ENCODE measurements at regions not wholly inside any gene's neighbourhood (a gene's known extent, or its start where the extent isn't known, plus 50 kb on each side); places are given as distances from the start of the nearest gene placed in this dataset.
A peak's percentile ranks its signal among the peaks of the same experiment; 100 is the strongest.

DNA sequence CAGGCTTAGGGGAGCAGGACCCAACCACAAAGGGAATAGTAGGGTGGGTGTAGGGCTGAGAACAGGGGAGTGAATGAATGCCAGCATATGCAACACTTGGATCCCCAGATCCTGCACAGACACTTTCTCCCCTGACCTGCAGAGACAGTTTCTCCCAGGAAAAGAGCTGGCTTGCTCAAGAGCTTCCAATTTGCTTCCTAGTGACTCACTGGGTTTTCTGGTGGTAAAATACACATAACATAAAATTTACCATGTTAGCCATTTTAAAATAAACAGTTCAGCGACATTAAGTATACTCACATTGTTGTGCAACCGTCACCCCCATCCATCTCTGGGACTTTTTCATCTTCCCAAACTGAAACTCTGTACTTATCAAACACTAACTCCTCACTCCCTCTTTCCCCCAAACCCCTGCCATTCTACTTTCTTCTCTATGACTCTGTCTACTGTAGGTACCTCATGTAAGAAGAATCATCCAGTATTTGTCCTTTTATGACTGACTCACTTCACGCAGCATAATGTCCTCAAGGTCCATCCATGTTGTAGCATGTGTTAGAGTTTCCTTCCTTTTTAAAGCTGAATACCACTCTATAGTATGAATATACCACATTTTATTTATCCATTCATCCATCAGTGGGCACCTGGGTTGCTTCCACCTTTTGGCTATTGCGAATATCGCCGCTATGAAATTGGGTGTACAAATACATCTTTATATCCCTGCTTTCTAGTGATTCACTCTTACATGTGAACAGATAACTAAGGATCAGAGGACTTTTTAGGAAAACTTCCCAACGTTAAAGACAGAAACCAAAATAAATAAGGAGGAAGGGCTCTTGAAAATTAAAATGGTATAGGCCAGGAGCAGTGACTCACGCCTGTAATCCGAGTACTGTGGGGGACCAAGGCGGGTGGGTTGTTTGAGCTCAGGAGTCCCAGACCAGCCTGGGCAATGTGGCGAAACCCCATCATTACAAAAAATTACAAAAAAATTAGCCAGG is 95.6 kb upstream of the TJP1 start:
- peaks cover 4% of the 10 kb centered on the region for H3K4me1 ChIP-seq
- no peak overlapping the region for H3K27ac ChIP-seq
- no peak for DNase-seq
- intact Hi-C loops (cut with DNase I; ENCODE audit: low total_unique reads) = no loop called here
- no peaks in the 10 kb centered on the region for H3K9me3 ChIP-seq
- WGBS, 2 donors = 84 to 94% methylated on average over 11 of the region's 11 CpGs
- H3K4me3 ChIP-seq = no peak overlapping the region
- no peaks in the 10 kb centered on the region for H3K27me3 ChIP-seq
- no peaks in the 10 kb centered on the region for H3K36me3 ChIP-seq (ENCODE audit: low read depth, missing control alignments)
- no peak for TF ChIP-seq POLR2A (IDR thresholded peaks at IDR 0.05)
- TF ChIP-seq, protein P1, sequence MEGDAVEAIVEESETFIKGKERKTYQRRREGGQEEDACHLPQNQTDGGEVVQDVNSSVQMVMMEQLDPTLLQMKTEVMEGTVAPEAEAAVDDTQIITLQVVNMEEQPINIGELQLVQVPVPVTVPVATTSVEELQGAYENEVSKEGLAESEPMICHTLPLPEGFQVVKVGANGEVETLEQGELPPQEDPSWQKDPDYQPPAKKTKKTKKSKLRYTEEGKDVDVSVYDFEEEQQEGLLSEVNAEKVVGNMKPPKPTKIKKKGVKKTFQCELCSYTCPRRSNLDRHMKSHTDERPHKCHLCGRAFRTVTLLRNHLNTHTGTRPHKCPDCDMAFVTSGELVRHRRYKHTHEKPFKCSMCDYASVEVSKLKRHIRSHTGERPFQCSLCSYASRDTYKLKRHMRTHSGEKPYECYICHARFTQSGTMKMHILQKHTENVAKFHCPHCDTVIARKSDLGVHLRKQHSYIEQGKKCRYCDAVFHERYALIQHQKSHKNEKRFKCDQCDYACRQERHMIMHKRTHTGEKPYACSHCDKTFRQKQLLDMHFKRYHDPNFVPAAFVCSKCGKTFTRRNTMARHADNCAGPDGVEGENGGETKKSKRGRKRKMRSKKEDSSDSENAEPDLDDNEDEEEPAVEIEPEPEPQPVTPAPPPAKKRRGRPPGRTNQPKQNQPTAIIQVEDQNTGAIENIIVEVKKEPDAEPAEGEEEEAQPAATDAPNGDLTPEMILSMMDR (IDR thresholded peaks at IDR 0.05) = no peak

DNA sequence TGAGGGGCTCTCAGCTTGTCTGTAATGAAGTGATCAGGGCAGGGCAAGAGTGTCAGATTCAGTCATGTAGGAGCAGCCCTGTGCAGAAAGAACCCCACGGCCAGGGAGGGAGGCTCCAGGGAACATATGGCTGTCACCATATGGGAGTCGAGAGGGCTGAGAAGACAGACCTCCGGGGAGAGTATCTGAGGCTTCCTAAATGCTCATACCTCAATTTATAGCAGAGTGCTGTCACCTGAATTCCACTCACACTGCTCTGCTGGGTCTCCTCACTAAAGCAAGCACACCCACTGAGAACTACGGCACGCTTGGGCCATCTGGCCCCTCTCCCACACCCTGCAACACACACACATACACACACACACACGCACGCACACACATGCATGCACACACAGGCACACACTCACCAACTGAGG is 92.3 kb upstream of the TJP1 start:
- no peak for TF ChIP-seq POLR2A (IDR thresholded peaks at IDR 0.05)
- TF ChIP-seq, protein P1 (IDR thresholded peaks at IDR 0.05) = no peak
- H3K27ac ChIP-seq = peak overlapping the region in 1 of 2 donors; percentile 54
- H3K4me1 ChIP-seq = peaks cover 11% of the 10 kb centered on the region
- intact Hi-C loops (cut with DNase I; ENCODE audit: low total_unique reads) = no loop called here
- no peak for DNase-seq
- no peaks in the 10 kb centered on the region for H3K36me3 ChIP-seq (ENCODE audit: low read depth, missing control alignments)
- H3K27me3 ChIP-seq = no peaks in the 10 kb centered on the region
- no peak overlapping the region for H3K4me3 ChIP-seq
- whole genome bisulfite sequencing, 2 donors = 77 to 78% methylated on average over 7 of the region's 7 CpGs
- no peaks in the 10 kb centered on the region for H3K9me3 ChIP-seq

DNA sequence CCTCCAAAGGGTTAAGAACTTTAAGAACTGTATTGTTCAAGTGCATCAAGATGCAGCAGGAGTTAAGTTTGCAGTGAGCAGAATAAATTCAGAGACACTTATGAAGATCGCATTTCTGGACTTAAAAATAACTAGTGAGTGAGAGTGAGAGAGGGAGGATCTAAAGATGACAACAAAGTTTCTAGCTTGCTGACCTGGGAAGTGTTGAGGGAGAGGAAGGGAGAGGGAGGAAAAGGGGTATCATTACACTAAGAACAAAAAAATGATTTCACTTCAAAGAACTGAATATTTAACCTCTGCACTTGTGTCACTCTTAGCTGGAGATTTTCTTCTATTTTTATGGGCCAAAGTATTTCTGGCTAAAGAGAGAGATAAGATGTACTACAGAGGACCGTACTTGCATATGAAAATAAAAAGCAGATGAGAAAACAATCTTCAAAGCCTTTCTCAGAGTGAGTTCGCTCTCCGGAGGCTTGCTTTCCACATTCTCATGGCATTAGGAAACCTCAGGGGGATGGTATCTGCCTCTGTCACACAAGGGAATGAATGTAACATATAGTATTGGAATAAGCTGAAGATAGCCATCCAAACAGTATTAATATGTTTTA is 91.4 kb upstream of the TJP1 start:
- intact Hi-C loops (cut with DNase I; ENCODE audit: low total_unique reads) = no loop called here
- 26 to 42% methylated on average over 4 of the region's 4 CpGs for WGBS, 2 donors
- Histone ChIP-seq H3K36me3 (ENCODE audit: low read depth, missing control alignments) (no peaks in the 10 kb centered on the region), H3K4me3 (no peak overlapping the region), H3K27ac (peak overlapping the region; percentile 27 to 54), H3K4me1 (peaks cover 11% of the 10 kb centered on the region), H3K9me3 (no peaks in the 10 kb centered on the region), H3K27me3 (no peaks in the 10 kb centered on the region)
- TF ChIP-seq, protein P1 (IDR thresholded peaks at IDR 0.05) = no peak
- TF ChIP-seq POLR2A (IDR thresholded peaks at IDR 0.05) = no peak
- no peak for DNase-seq

DNA sequence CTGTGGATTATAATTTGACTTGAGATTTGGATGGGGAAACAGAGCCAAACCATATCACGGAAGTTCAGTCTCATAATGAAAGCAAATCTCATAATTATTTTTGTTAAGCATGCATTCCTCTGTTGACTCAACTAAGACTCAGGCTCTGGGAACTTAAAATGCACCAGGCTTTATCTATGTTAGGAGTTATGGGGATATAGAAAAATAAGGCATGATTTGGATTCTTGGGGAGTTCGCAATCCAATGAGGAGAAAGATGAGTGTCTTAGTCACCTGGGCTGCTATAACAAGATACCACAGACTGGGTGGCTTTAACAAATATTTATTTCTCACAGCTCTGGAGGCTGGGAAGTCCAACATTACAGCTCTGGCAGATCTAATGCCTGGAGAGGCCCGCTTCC is 89.4 kb upstream of the TJP1 start:
- TF ChIP-seq, protein P1 (IDR thresholded peaks at IDR 0.05) = no peak
- no peak for TF ChIP-seq POLR2A (IDR thresholded peaks at IDR 0.05)
- no peaks in the 10 kb centered on the region for H3K36me3 ChIP-seq (ENCODE audit: low read depth, missing control alignments)
- WGBS, 2 donors = 70 to 75% methylated on average over 3 of the region's 3 CpGs
- H3K9me3 ChIP-seq = no peaks in the 10 kb centered on the region
- H3K4me1 ChIP-seq = peaks cover 11% of the 10 kb centered on the region
- peak overlapping the region in 1 of 2 donors; percentile 42 for H3K27ac ChIP-seq
- no peak for DNase-seq
- H3K4me3 ChIP-seq = no peak overlapping the region
- intact Hi-C loops (cut with DNase I; ENCODE audit: low total_unique reads) = no loop called here
- no peaks in the 10 kb centered on the region for H3K27me3 ChIP-seq
